Esophagus muscularis mucosa (tissue), 4 donors: ENCODE measurements at regions not wholly inside any gene's neighbourhood (a gene's known extent, or its start where the extent isn't known, plus 50 kb on each side); places are given as distances from the start of the nearest gene placed in this dataset.

Source experiments
- DNase-seq: peaks from one replicate; pipeline ENCODE4 v3.0.0-alpha.2; 2017; ENCODE audit errors: extremely low spot score
- H3K27ac ChIP-seq, 4 donors: fragments of 200-600 bp; sonication (generic); replicated peaks in 1 of 4; 1 replicate in 3 of 4; 2 replicates in 1 of 4; pipeline ENCODE4 v1.5.1; 2016 to 2019; ENCODE audit warnings: mild to moderate bottlenecking in 1 of 4
- H3K27me3 ChIP-seq, 4 donors: fragments of 200-600 bp; sonication (generic); one replicate each; pipeline versions ENCODE4 v1.5.1 to v1.6.0; 2016 to 2019
- H3K36me3 ChIP-seq, 4 donors: fragments of 200-600 bp; sonication (generic); one replicate each; pipeline ENCODE4 v1.5.1; 2016 to 2019
- H3K4me1 ChIP-seq, 4 donors: fragments of 200-600 bp; sonication (generic); one replicate each; pipeline ENCODE4 v1.5.1; 2016 to 2019
- H3K4me3 ChIP-seq, 4 donors: fragments of 200-600 bp; sonication (generic); 1 replicate in 2 of 4; 2 replicates in 2 of 4; pipeline ENCODE4 v1.5.1; 2016 to 2019; ENCODE audit warnings: mild to moderate bottlenecking in 4 of 4, moderate library complexity in 1 of 4
- H3K9me3 ChIP-seq, 4 donors: fragments of 200-600 bp; sonication (generic); 1 replicate in 3 of 4; 2 replicates in 1 of 4; pipeline ENCODE4 v1.5.1; 2016 to 2019
- CTCF ChIP-seq, 3 experiments: fragments of 200-600 bp in 2 of 3; fragments of 450-650 bp in 1 of 3; sonication (generic) in 2 of 3; IDR thresholded peaks; one replicate each; pipeline ENCODE4 v1.5.1; 2017 to 2019; ENCODE audit warnings: antibody characterized with exemption in 3 of 3, mild to moderate bottlenecking in 2 of 3, moderate library complexity in 1 of 3
- EP300 ChIP-seq: sonication (generic); formaldehyde crosslinking; IDR thresholded peaks from one replicate; pipeline ENCODE4 v1.6.1; 2017; ENCODE audit warnings: antibody characterized with exemption
- POLR2A ChIP-seq: fragments of 450-650 bp; IDR thresholded peaks from one replicate; pipeline ENCODE4 v1.6.1; 2017; ENCODE audit warnings: antibody characterized with exemption, moderate library complexity, mild to moderate bottlenecking, low read depth
- POLR2AphosphoS5 ChIP-seq, 2 donors: sonication (generic); formaldehyde crosslinking; IDR thresholded peaks; one replicate each; pipeline ENCODE4 v1.6.1; 2017; ENCODE audit warnings: antibody characterized with exemption in 2 of 2
- WGBS: methylation state at CpG from one replicate; pipeline ENCODE4 v1.1.5; 2018; 5-methylcytosine and 5-hydroxymethylcytosine counted together
- intact Hi-C: fragments of 100-400 bp; cut with DNase I; formaldehyde crosslinking; loops from one replicate; pipeline ENCODE4 v1.15.1; 2023

GRCh38 chr13:30042272-30042671, 191.9 kb upstream of the UBL3 start:
- Histone ChIP-seq H3K4me3 (no peak overlapping the region), H3K36me3 (no peaks in the 10 kb centered on the region), H3K27ac (no peak overlapping the region), H3K9me3 (no peaks in the 10 kb centered on the region), H3K4me1 (no peaks in the 10 kb centered on the region), H3K27me3 (peaks cover 0 to 22% (median 2%) of the 10 kb centered on the region in 4 donors)
- WGBS, result 91% methylated on average over 3 of the region's 3 CpGs
- peak; percentile 24 for DNase-seq
- intact Hi-C loops, result no loop called here
- TF ChIP-seq CTCF (IDR thresholded peaks at IDR 0.05), result no peak
- no peak for TF ChIP-seq EP300
- TF ChIP-seq POLR2AphosphoS5 (IDR thresholded peaks at IDR 0.05), result no peak

GRCh38 chr13:30039511-30039911, 189.1 kb upstream of the UBL3 start:
- no peak for TF ChIP-seq CTCF (IDR thresholded peaks at IDR 0.05)
- no peak for TF ChIP-seq POLR2AphosphoS5 (IDR thresholded peaks at IDR 0.05)
- no peak for TF ChIP-seq EP300
- TF ChIP-seq POLR2A, result no peak
- Histone ChIP-seq H3K27me3 (peaks cover 0 to 22% (median 2%) of the 10 kb centered on the region in 4 donors), H3K4me1 (no peaks in the 10 kb centered on the region), H3K4me3 (no peak overlapping the region), H3K9me3 (no peaks in the 10 kb centered on the region), H3K27ac (no peak overlapping the region), H3K36me3 (no peaks in the 10 kb centered on the region)
- 29% methylated on average over 3 of the region's 3 CpGs for whole genome bisulfite sequencing
- intact Hi-C loops, result no loop called here
- DNase-seq, result no peak

- TF ChIP-seq CTCF (IDR thresholded peaks at IDR 0.05) (no peak), EP300 (no peak), POLR2AphosphoS5 (IDR thresholded peaks at IDR 0.05) (no peak), POLR2A (no peak)
- H3K4me3 ChIP-seq, result no peak overlapping the region
- H3K27me3 ChIP-seq, result peaks cover 0 to 22% (median 2%) of the 10 kb centered on the region in 4 donors
- WGBS, result 22% methylated on average over 4 of the region's 4 CpGs
- peaks cover 0 to 3% (median 1%) of the 10 kb centered on the region in 4 donors for H3K4me1 ChIP-seq
- no peaks in the 10 kb centered on the region for H3K9me3 ChIP-seq
- intact Hi-C loops, result no loop called here
- DNase-seq, result no peak
- no peaks in the 10 kb centered on the region for H3K36me3 ChIP-seq
- no peak overlapping the region for H3K27ac ChIP-seq
These were observed 188.5 kb upstream of the UBL3 start for GRCh38 chr13:30038884-30039283.

GRCh38 chr13:30037766-30038165, 187.3 kb upstream of the UBL3 start:
- intact Hi-C loops, result no loop called here
- no peak for DNase-seq
- H3K36me3 ChIP-seq, result no peaks in the 10 kb centered on the region
- WGBS, result 88% methylated on average over 4 of the region's 4 CpGs
- peaks cover 0 to 22% (median 2%) of the 10 kb centered on the region in 4 donors for H3K27me3 ChIP-seq
- H3K4me1 ChIP-seq, result peaks cover 0 to 11% (median 5%) of the 10 kb centered on the region in 4 donors
- no peaks in the 10 kb centered on the region for H3K9me3 ChIP-seq
- TF ChIP-seq POLR2A (no peak), CTCF (IDR thresholded peaks at IDR 0.05) (no peak), POLR2AphosphoS5 (IDR thresholded peaks at IDR 0.05) (no peak), EP300 (no peak)
- no peak overlapping the region for H3K4me3 ChIP-seq
- no peak overlapping the region for H3K27ac ChIP-seq

GRCh38 chr13:30037306-30037705, 186.9 kb upstream of the UBL3 start:
- no peaks in the 10 kb centered on the region for H3K36me3 ChIP-seq
- peaks cover 0 to 22% (median 2%) of the 10 kb centered on the region in 4 donors for H3K27me3 ChIP-seq
- intact Hi-C loops, result no loop called here
- TF ChIP-seq POLR2A (no peak), EP300 (no peak), POLR2AphosphoS5 (IDR thresholded peaks at IDR 0.05) (no peak), CTCF (IDR thresholded peaks at IDR 0.05) (no peak)
- 60% methylated on average over 6 of the region's 6 CpGs for WGBS
- H3K4me1 ChIP-seq, result peaks cover 0 to 11% (median 5%) of the 10 kb centered on the region in 4 donors
- no peak overlapping the region for H3K27ac ChIP-seq
- H3K4me3 ChIP-seq, result no peak overlapping the region
- no peaks in the 10 kb centered on the region for H3K9me3 ChIP-seq
- no peak for DNase-seq
